A673 (cell line): ENCODE measurements at regions not wholly inside any gene's neighbourhood (a gene's known extent, or its start where the extent isn't known, plus 50 kb on each side); places are given as distances from the start of the nearest gene placed in this dataset.

Experiments used
- BruUV-seq: library from RNA; stranded (reverse); fragments of 400-500 nt; replicated peaks from 2 replicates; lab custom pipeline; 2021; lab: Mats Ljungman, UMichigan
- CTCF ChIA-PET: fragments of 300-600 bp; sonication (Branson Sonifier 250); formaldehyde crosslinking; loops from one replicate; lab custom pipeline; 2022; ENCODE audit warnings: antibody characterized with exemption; lab: Charles Lee
- POLR2A ChIA-PET: fragments of 300-600 bp; sonication (Branson Sonifier 250); formaldehyde crosslinking; loops from one replicate; lab custom pipeline; 2022; ENCODE audit warnings: antibody characterized with exemption; ENCODE audit not compliant: low non-redundant PET; lab: Charles Lee
- DNase-seq: peaks from one replicate; pipeline ENCODE4 v3.0.0-alpha.2; 2015; ENCODE audit warnings: low spot score
- H3K27ac ChIP-seq: fragments of 200-600 bp; sonication (generic); 2 replicates; pipeline ENCODE4 v1.5.1; 2016; ENCODE audit warnings: mixed run types, low read depth, mild to moderate bottlenecking, mixed read lengths, antibody characterized with exemption, low read length; ENCODE audit not compliant: poor library complexity, severe bottlenecking
- H3K27me3 ChIP-seq: fragments of 200-600 bp; sonication (generic); replicated peaks from 2 replicates; pipeline ENCODE4 v1.6.1; 2017; ENCODE audit warnings: mixed run types, low read depth, mild to moderate bottlenecking, mixed read lengths, antibody characterized with exemption, low read length; ENCODE audit not compliant: insufficient read depth, poor library complexity
- H3K36me3 ChIP-seq: fragments of 200-600 bp; sonication (generic); 2 replicates; pipeline ENCODE4 v1.6.1; 2016; ENCODE audit warnings: mixed run types, mild to moderate bottlenecking, mixed read lengths, antibody characterized with exemption, low read length; ENCODE audit not compliant: insufficient read depth, poor library complexity, severe bottlenecking
- H3K4me1 ChIP-seq: fragments of 200-600 bp; sonication (generic); 2 replicates; pipeline ENCODE4 v1.6.1; 2017; ENCODE audit warnings: mixed run types, mild to moderate bottlenecking, mixed read lengths, antibody characterized with exemption, low read length; ENCODE audit not compliant: insufficient read depth, poor library complexity, severe bottlenecking
- H3K4me3 ChIP-seq: fragments of 200-600 bp; sonication (generic); 2 replicates; pipeline ENCODE4 v1.5.1; 2016; ENCODE audit warnings: low read depth, mixed run types, mild to moderate bottlenecking, mixed read lengths, low read length; ENCODE audit not compliant: poor library complexity, severe bottlenecking
- H3K9me3 ChIP-seq: fragments of 200-600 bp; sonication (generic); 2 replicates; pipeline ENCODE4 v1.6.1; 2016; ENCODE audit warnings: mixed run types, low read depth, mild to moderate bottlenecking, mixed read lengths, antibody characterized with exemption, low read length; ENCODE audit not compliant: poor library complexity, severe bottlenecking
- CTCF ChIP-seq: fragments of 300-800, 200-600 bp; sonication (generic); conservative IDR thresholded peaks from 2 replicates; pipeline ENCODE4 v1.5.1; 2017; ENCODE audit warnings: low read depth, mild to moderate bottlenecking, antibody characterized with exemption, low read length, moderate library complexity, mixed read lengths
- EZH2 ChIP-seq: fragments of 200-600 bp; sonication (generic); IDR thresholded peaks from 2 replicates; pipeline ENCODE4 v1.6.1; 2017; ENCODE audit warnings: borderline replicate concordance, low read depth, mild to moderate bottlenecking, mixed read lengths, antibody characterized with exemption, low read length; ENCODE audit not compliant: poor library complexity, severe bottlenecking
- intact Hi-C: fragments of 100-400 bp; cut with micrococcal nuclease; formaldehyde crosslinking; loops from one replicate; pipeline ENCODE4 v1.10.0; 2022; ENCODE audit not compliant: unreplicated experiment

GRCh38 chr9:135227641-135228251 lies 140.3 kb downstream of the OLFM1 start:
- no TSS peak for BruUV-seq
- Histone ChIP-seq H3K36me3 (no peaks in the 10 kb centered on the region), H3K4me3 (no peak overlapping the region), H3K27ac (no peak overlapping the region), H3K9me3 (no peaks in the 10 kb centered on the region), H3K27me3 (no peaks in the 10 kb centered on the region), H3K4me1 (peaks cover 31% of the 10 kb centered on the region)
- POLR2A ChIA-PET: no interaction called here
- CTCF ChIA-PET: no interaction called here
- no peak for TF ChIP-seq EZH2
- no peak for TF ChIP-seq CTCF
- intact Hi-C loops: no loop called here
- DNase-seq: no peak

- DNase-seq: no peak
- peaks cover 4% of the 10 kb centered on the region for H3K9me3 ChIP-seq
- CTCF ChIA-PET: no interaction called here
- H3K4me3 ChIP-seq: no peak overlapping the region
- intact Hi-C loops: no loop called here
- no peaks in the 10 kb centered on the region for H3K27me3 ChIP-seq
- POLR2A ChIA-PET: no interaction called here
- H3K36me3 ChIP-seq: no peaks in the 10 kb centered on the region
- H3K27ac ChIP-seq: no peak overlapping the region
- peaks cover 23% of the 10 kb centered on the region for H3K4me1 ChIP-seq
- no TSS peak for BruUV-seq
- no peak for TF ChIP-seq EZH2
- TF ChIP-seq CTCF: no peak
These were observed 141.0 kb downstream of the OLFM1 start for GRCh38 chr9:135228345-135228982.

GRCh38 chr9:135228983-135229625 lies 141.6 kb downstream of the OLFM1 start:
- H3K27me3 ChIP-seq: no peaks in the 10 kb centered on the region
- H3K4me3 ChIP-seq: no peak overlapping the region
- H3K36me3 ChIP-seq: no peaks in the 10 kb centered on the region
- no peak for DNase-seq
- intact Hi-C loops: no loop called here
- H3K27ac ChIP-seq: no peak overlapping the region
- ChIA-PET CTCF (no interaction called here), POLR2A (no interaction called here)
- BruUV-seq: no TSS peak
- peaks cover 17% of the 10 kb centered on the region for H3K4me1 ChIP-seq
- peaks cover 7% of the 10 kb centered on the region for H3K9me3 ChIP-seq
- TF ChIP-seq EZH2 (no peak), CTCF (no peak)
